Daoy (cell line): ENCODE measurements at regions not wholly inside any gene's neighbourhood (a gene's known extent, or its start where the extent isn't known, plus 50 kb on each side); places are given as distances from the start of the nearest gene placed in this dataset.
"Not testable (repeated sequence)": the region's sequence is repeated elsewhere in the genome, so short reads cannot be mapped to it uniquely, and the experiment has no call there.

Experiments used
- DNase-seq: peaks from one replicate; pipeline ENCODE4 v3.0.0-alpha.2; 2015; ENCODE audit warnings: low read depth

- DNase-seq, result no peak
These were observed 256.8 kb upstream of the CDH5 start for GRCh38 chr16:66109677-66110076.

GRCh38 chr16:66107661-66108060, 258.8 kb upstream of the CDH5 start:
- peak; percentile 34 for DNase-seq

- no peak for DNase-seq
These were observed 263.3 kb upstream of the CDH5 start for GRCh38 chr16:66103211-66103610.

GRCh38 chr16:66099306-66099705, 267.2 kb upstream of the CDH5 start:
- no peak for DNase-seq

- DNase-seq, result no peak
These were observed 268.7 kb upstream of the CDH5 start for GRCh38 chr16:66097751-66098150.

GRCh38 chr16:66095676-66096075, 270.8 kb upstream of the CDH5 start:
- DNase-seq, result no peak

- DNase-seq, result peak; percentile 7
These were observed 273.3 kb upstream of the CDH5 start for GRCh38 chr16:66093191-66093590.

GRCh38 chr16:66091471-66091891, 275.0 kb upstream of the CDH5 start:
- no peak for DNase-seq

- no peak for DNase-seq
These were observed 277.8 kb upstream of the CDH5 start for GRCh38 chr16:66088681-66089080.

- no peak for DNase-seq
These were observed 279.2 kb upstream of the CDH5 start for GRCh38 chr16:66087308-66087707.

GRCh38 chr16:66085651-66086050, 280.8 kb upstream of the CDH5 start:
- DNase-seq, result no peak

GRCh38 chr16:66084731-66085130, 281.8 kb upstream of the CDH5 start:
- not testable (repeated sequence) for DNase-seq

- no peak for DNase-seq
These were observed 282.2 kb upstream of the CDH5 start for GRCh38 chr16:66084306-66084705.

GRCh38 chr16:66083171-66083570, 283.3 kb upstream of the CDH5 start:
- DNase-seq, result no peak

- no peak for DNase-seq
These were observed 284.1 kb upstream of the CDH5 start for GRCh38 chr16:66082424-66082823.

- DNase-seq, result peak; percentile 84
These were observed 284.6 kb upstream of the CDH5 start for GRCh38 chr16:66081775-66082366.

GRCh38 chr16:66079671-66080334, 286.7 kb upstream of the CDH5 start:
- DNase-seq, result no peak

GRCh38 chr16:66070140-66070917, 296.2 kb upstream of the CDH5 start:
- no peak for DNase-seq

GRCh38 chr16:66069587-66069986, 296.9 kb upstream of the CDH5 start:
- no peak for DNase-seq

GRCh38 chr16:66066404-66066803, 300.1 kb upstream of the CDH5 start:
- DNase-seq, result no peak

GRCh38 chr16:66065925-66066324, 300.6 kb upstream of the CDH5 start:
- DNase-seq, result no peak

GRCh38 chr16:66064801-66065530, 301.5 kb upstream of the CDH5 start:
- no peak for DNase-seq
